GM23338 (cell line): ENCODE measurements at regions not wholly inside any gene's neighbourhood (a gene's known extent, or its start where the extent isn't known, plus 50 kb on each side); places are given as distances from the start of the nearest gene placed in this dataset.

Experiments
- CTCF ChIP-seq, 2 experiments: fragments of 200-600 bp in 1 of 2; sonication (generic) in 1 of 2; conservative IDR thresholded peaks; 2 replicates each; pipeline versions ENCODE4 v1.5.1 to v1.6.1; 2016 to 2017; ENCODE audit warnings: antibody characterized with exemption in 2 of 2, low read depth in 2 of 2, mild to moderate bottlenecking in 2 of 2, moderate library complexity in 1 of 2
- EZH2 ChIP-seq: fragments of 200-600 bp; sonication (generic); IDR thresholded peaks from one replicate; pipeline ENCODE4 v1.8.0; 2017; ENCODE audit warnings: antibody characterized with exemption, mild to moderate bottlenecking, low read depth; ENCODE audit not compliant: unreplicated experiment

GRCh38 chr21:18666725-18667124 is 263.1 kb upstream of the TMPRSS15 start:
- TF ChIP-seq EZH2, result no peak
- TF ChIP-seq CTCF (conservative IDR thresholded peaks at IDR 0.05; ENCODE audit: low read depth in 2 of 2), result no peak
